SU-DHL-6 (cell line): ENCODE measurements at regions not wholly inside any gene's neighbourhood (a gene's known extent, or its start where the extent isn't known, plus 50 kb on each side); places are given as distances from the start of the nearest gene placed in this dataset.

Experiments used
- H2AFZ ChIP-seq: fragments of 200-600 bp; sonication (generic); 2 replicates; pipeline ENCODE4 v1.6.1; 2014; ENCODE audit warnings: low read depth, mild to moderate bottlenecking, moderate library complexity, mixed read lengths, antibody characterized with exemption, low read length; ENCODE audit not compliant: severe bottlenecking
- H3F3A ChIP-seq: fragments of 200-600 bp; shearing (Covaris generic); 2 replicates; pipeline ENCODE4 v1.6.0; 2016; ENCODE audit warnings: antibody characterized with exemption, mild to moderate bottlenecking; ENCODE audit not compliant: insufficient read depth
- H3K27ac ChIP-seq: fragments of 200-600 bp; sonication (generic); 2 replicates; pipeline ENCODE4 v1.5.1; 2016; ENCODE audit warnings: low read depth, mild to moderate bottlenecking, low read length, moderate library complexity, mixed read lengths
- H3K27me3 ChIP-seq: fragments of 200-600 bp; sonication (generic), shearing (Covaris generic); 2 replicates; pipeline ENCODE4 v1.6.0; 2014; ENCODE audit warnings: mild to moderate bottlenecking, low read length
- H3K36me3 ChIP-seq: fragments of 200-600 bp; sonication (generic); 2 replicates; pipeline ENCODE4 v1.6.1; 2014; ENCODE audit warnings: mild to moderate bottlenecking, low read length, mixed read lengths
- H3K4me2 ChIP-seq: fragments of 300-600, 200-600 bp; shearing (Covaris generic), sonication (generic); 2 replicates; pipeline ENCODE4 v1.6.0; 2014; ENCODE audit warnings: low read length, low read depth, mild to moderate bottlenecking; ENCODE audit not compliant: poor library complexity, severe bottlenecking
- H3K4me3 ChIP-seq: fragments of 200-600 bp; sonication (generic); 2 replicates; pipeline ENCODE4 v1.5.1; 2014; ENCODE audit warnings: antibody characterized with exemption, low read length, mild to moderate bottlenecking, mixed read lengths; ENCODE audit not compliant: insufficient read depth, poor library complexity, severe bottlenecking
- H3K79me2 ChIP-seq: fragments of 200-600 bp; sonication (generic); 2 replicates; pipeline ENCODE4 v1.6.1; 2014; ENCODE audit warnings: mild to moderate bottlenecking, low read length, moderate library complexity; ENCODE audit not compliant: insufficient read depth
- H3K9ac ChIP-seq: fragments of 200-600 bp; sonication (generic); 2 replicates; pipeline ENCODE4 v1.7.0; 2014; ENCODE audit warnings: mild to moderate bottlenecking, low read length
- H3K9me2 ChIP-seq: fragments of 200-600 bp; sonication (generic); replicated peaks from 2 replicates; pipeline ENCODE4 v1.6.1; 2014; ENCODE audit warnings: low read length; ENCODE audit not compliant: insufficient read depth
- H3K9me3 ChIP-seq: fragments of 200-600 bp; sonication (generic); 2 replicates; pipeline ENCODE4 v1.6.1; 2014; ENCODE audit warnings: low read length, mixed read lengths; ENCODE audit not compliant: insufficient read depth
- H4K20me1 ChIP-seq: fragments of 200-600 bp; sonication (generic); 2 replicates; pipeline ENCODE4 v1.6.1; 2014; ENCODE audit warnings: low read depth, mild to moderate bottlenecking, antibody characterized with exemption, low read length, moderate library complexity, mixed read lengths
- CTCF ChIP-seq: fragments of 200-600 bp; sonication (generic); IDR thresholded peaks from one replicate; pipeline ENCODE4 v1.5.1; 2017; ENCODE audit warnings: antibody characterized with exemption, mild to moderate bottlenecking, low read length, moderate library complexity; ENCODE audit not compliant: insufficient read depth, poor library complexity, severe bottlenecking
- EZH2phosphoT487 ChIP-seq: fragments of 200-600 bp; sonication (generic), shearing (Covaris generic); conservative IDR thresholded peaks from 2 replicates; pipeline ENCODE4 v1.6.1; 2018; ENCODE audit warnings: mild to moderate bottlenecking, antibody characterized with exemption, low read length, moderate library complexity, mixed read lengths

- Histone ChIP-seq H3K27me3 (no peaks in the 10 kb centered on the region), H3K27ac (no peak overlapping the region), H3K4me2 (no peak overlapping the region), H3K79me2 (no peaks in the 10 kb centered on the region), H3K9me2 (no peaks in the 10 kb centered on the region), H4K20me1 (no peaks in the 10 kb centered on the region), H3K4me3 (no peak overlapping the region), H3K9ac (no peak overlapping the region), H3F3A (no peaks in the 10 kb centered on the region), H3K36me3 (no peaks in the 10 kb centered on the region), H3K9me3 (no peaks in the 10 kb centered on the region), H2AFZ (no peak overlapping the region)
- TF ChIP-seq EZH2phosphoT487 = no peak
- no peak for TF ChIP-seq CTCF
Measured at GRCh38 chr5:33011801-33012200, 300.7 kb downstream of the NPR3 start.

- H3F3A ChIP-seq = no peaks in the 10 kb centered on the region
- no peaks in the 10 kb centered on the region for H3K36me3 ChIP-seq
- no peaks in the 10 kb centered on the region for H4K20me1 ChIP-seq
- no peak overlapping the region for H3K4me2 ChIP-seq
- H3K9me2 ChIP-seq = no peaks in the 10 kb centered on the region
- no peaks in the 10 kb centered on the region for H3K27me3 ChIP-seq
- no peak overlapping the region for H3K9ac ChIP-seq
- no peaks in the 10 kb centered on the region for H3K9me3 ChIP-seq
- H3K79me2 ChIP-seq = no peaks in the 10 kb centered on the region
- H2AFZ ChIP-seq = no peak overlapping the region
- TF ChIP-seq EZH2phosphoT487 (no peak), CTCF (no peak)
- no peak overlapping the region for H3K4me3 ChIP-seq
- H3K27ac ChIP-seq = no peak overlapping the region
Measured at GRCh38 chr5:33023649-33024048, 312.5 kb downstream of the NPR3 start.

- H3K36me3 ChIP-seq = no peaks in the 10 kb centered on the region
- H3K27ac ChIP-seq = no peak overlapping the region
- H3K4me3 ChIP-seq = no peak overlapping the region
- no peak for TF ChIP-seq EZH2phosphoT487
- H3K4me2 ChIP-seq = no peak overlapping the region
- H3K79me2 ChIP-seq = no peaks in the 10 kb centered on the region
- no peak overlapping the region for H2AFZ ChIP-seq
- no peaks in the 10 kb centered on the region for H3K27me3 ChIP-seq
- H3F3A ChIP-seq = no peaks in the 10 kb centered on the region
- no peaks in the 10 kb centered on the region for H3K9me3 ChIP-seq
- H3K9ac ChIP-seq = no peak overlapping the region
- H3K9me2 ChIP-seq = no peaks in the 10 kb centered on the region
- H4K20me1 ChIP-seq = no peaks in the 10 kb centered on the region
Measured at GRCh38 chr5:33032271-33033070, 321.4 kb downstream of the NPR3 start.

- no peak overlapping the region for H3K4me2 ChIP-seq
- no peaks in the 10 kb centered on the region for H3F3A ChIP-seq
- no peak for TF ChIP-seq EZH2phosphoT487
- TF ChIP-seq CTCF = no peak
- H3K9ac ChIP-seq = no peak overlapping the region
- no peaks in the 10 kb centered on the region for H3K9me2 ChIP-seq
- H4K20me1 ChIP-seq = no peaks in the 10 kb centered on the region
- no peak overlapping the region for H2AFZ ChIP-seq
- H3K4me3 ChIP-seq = no peak overlapping the region
- no peaks in the 10 kb centered on the region for H3K79me2 ChIP-seq
- H3K27me3 ChIP-seq = no peaks in the 10 kb centered on the region
- H3K27ac ChIP-seq = no peak overlapping the region
- H3K36me3 ChIP-seq = no peaks in the 10 kb centered on the region
- H3K9me3 ChIP-seq = no peaks in the 10 kb centered on the region
Measured at GRCh38 chr5:33033516-33033915, 322.4 kb downstream of the NPR3 start.
